Right lobe of liver (tissue), 4 donors: ENCODE measurements at regions not wholly inside any gene's neighbourhood (a gene's known extent, or its start where the extent isn't known, plus 50 kb on each side); places are given as distances from the start of the nearest gene placed in this dataset.

Source experiments
- POLR2A ChIP-seq: fragments of 450-650 bp; IDR thresholded peaks from one replicate; pipeline ENCODE4 v1.6.1; 2017; ENCODE audit warnings: antibody characterized with exemption, mild to moderate bottlenecking
- TF ChIP-seq, protein P1 (sequence below), 4 donors: fragments of 200-600 bp in 3 of 4; fragments of 450-650 bp in 1 of 4; IDR thresholded peaks; one replicate each; pipeline versions ENCODE4 v1.5.1 to v1.8.0; 2016 to 2022; ENCODE audit warnings: antibody characterized with exemption in 4 of 4, mild to moderate bottlenecking in 2 of 4
- donor health status: DM: no; HTN: no; CAD: no.
- donor health status: DM: no; HTN: no; CAD: no.
- donor health status: DM: no; HTN: yes; CAD: no.

DNA sequence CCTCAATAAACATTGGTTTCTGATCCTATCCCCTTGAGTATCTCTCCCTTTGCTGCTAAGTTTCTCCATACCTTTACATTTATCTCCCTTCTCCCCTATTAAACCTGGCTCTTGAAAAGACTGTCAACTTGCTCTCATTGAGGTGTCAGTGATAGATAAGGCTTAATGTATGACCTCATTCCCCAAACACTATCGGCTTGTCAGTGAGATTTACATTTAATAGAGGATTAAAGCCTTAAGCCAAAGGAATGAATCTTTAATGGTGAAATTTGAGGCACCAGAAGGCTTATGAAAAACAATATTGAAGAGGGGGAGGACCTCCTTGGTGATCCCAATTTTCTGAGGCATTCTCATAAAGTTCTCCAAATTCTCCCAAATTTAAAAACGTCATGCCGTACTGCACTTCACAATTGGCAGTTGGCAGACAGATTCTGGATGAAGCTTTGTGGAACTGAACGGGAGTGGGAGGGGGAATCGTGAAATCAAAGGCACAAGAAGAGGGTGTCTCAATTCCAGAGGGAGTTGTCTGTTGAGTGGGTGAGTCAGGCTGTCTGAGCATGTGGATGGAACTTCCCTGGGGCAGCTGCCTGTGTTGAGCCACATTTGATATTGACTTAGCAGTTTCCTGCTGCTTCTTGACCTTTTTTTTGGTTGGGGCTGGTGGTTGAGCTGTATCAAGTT is 478.8 kb downstream of the NPIPA7 start:
- TF ChIP-seq, protein P1, sequence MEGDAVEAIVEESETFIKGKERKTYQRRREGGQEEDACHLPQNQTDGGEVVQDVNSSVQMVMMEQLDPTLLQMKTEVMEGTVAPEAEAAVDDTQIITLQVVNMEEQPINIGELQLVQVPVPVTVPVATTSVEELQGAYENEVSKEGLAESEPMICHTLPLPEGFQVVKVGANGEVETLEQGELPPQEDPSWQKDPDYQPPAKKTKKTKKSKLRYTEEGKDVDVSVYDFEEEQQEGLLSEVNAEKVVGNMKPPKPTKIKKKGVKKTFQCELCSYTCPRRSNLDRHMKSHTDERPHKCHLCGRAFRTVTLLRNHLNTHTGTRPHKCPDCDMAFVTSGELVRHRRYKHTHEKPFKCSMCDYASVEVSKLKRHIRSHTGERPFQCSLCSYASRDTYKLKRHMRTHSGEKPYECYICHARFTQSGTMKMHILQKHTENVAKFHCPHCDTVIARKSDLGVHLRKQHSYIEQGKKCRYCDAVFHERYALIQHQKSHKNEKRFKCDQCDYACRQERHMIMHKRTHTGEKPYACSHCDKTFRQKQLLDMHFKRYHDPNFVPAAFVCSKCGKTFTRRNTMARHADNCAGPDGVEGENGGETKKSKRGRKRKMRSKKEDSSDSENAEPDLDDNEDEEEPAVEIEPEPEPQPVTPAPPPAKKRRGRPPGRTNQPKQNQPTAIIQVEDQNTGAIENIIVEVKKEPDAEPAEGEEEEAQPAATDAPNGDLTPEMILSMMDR (IDR thresholded peaks at IDR 0.05): no peak
- TF ChIP-seq POLR2A: no peak
